IPS DF 19.7 (cell line): ENCODE measurements at regions not wholly inside any gene's neighbourhood (a gene's known extent, or its start where the extent isn't known, plus 50 kb on each side); places are given as distances from the start of the nearest gene placed in this dataset.

ENCODE experiments used
- DNase-seq: peaks from one replicate; pipeline ENCODE4 v3.0.0-alpha.2; 2013; ENCODE audit warnings: low read depth, low spot score

GRCh38 chr5:115072266-115073064 lies 97.2 kb downstream of the TRIM36 start:
- peak; percentile 42 for DNase-seq

GRCh38 chr5:115070737-115071136 lies 99.0 kb downstream of the TRIM36 start:
- DNase-seq, result no peak

GRCh38 chr5:115069087-115069968 lies 100.4 kb downstream of the TRIM36 start:
- peak; percentile 30 for DNase-seq

- DNase-seq, result no peak
Observed at GRCh38 chr5:115068239-115069086, 101.2 kb downstream of the TRIM36 start.

- DNase-seq, result no peak
Observed at GRCh38 chr5:115064380-115064779, 105.3 kb downstream of the TRIM36 start.

- DNase-seq, result no peak
Observed at GRCh38 chr5:115054387-115054951, 115.2 kb downstream of the TRIM36 start.

- DNase-seq, result no peak
Observed at GRCh38 chr5:115052948-115053347, 116.8 kb downstream of the TRIM36 start.

GRCh38 chr5:115050866-115051265 lies 118.8 kb downstream of the TRIM36 start:
- no peak for DNase-seq

GRCh38 chr5:115033861-115034260 lies 135.8 kb downstream of the TRIM36 start:
- peak; percentile 40 for DNase-seq

GRCh38 chr5:115028557-115028956 lies 141.2 kb downstream of the TRIM36 start:
- DNase-seq, result peak; percentile 30

- DNase-seq, result no peak
Observed at GRCh38 chr5:115024922-115025321, 144.8 kb downstream of the TRIM36 start.

GRCh38 chr5:115022303-115022702 lies 147.4 kb downstream of the TRIM36 start:
- DNase-seq, result no peak

GRCh38 chr5:115016646-115017045 lies 153.1 kb downstream of the TRIM36 start:
- no peak for DNase-seq

- no peak for DNase-seq
Observed at GRCh38 chr5:114999176-114999575, 170.5 kb downstream of the TRIM36 start.

- DNase-seq, result no peak
Observed at GRCh38 chr5:114989512-114989911, 180.2 kb downstream of the TRIM36 start.

GRCh38 chr5:114988096-114988495 lies 181.6 kb downstream of the TRIM36 start:
- DNase-seq, result no peak

- no peak for DNase-seq
Observed at GRCh38 chr5:114984796-114985195, 184.9 kb downstream of the TRIM36 start.

GRCh38 chr5:114981111-114981510 lies 188.6 kb downstream of the TRIM36 start:
- no peak for DNase-seq

GRCh38 chr5:114977979-114978573 lies 191.6 kb downstream of the TRIM36 start:
- no peak for DNase-seq

- DNase-seq, result no peak
Observed at GRCh38 chr5:114969482-114969881, 200.2 kb downstream of the TRIM36 start.

- DNase-seq, result no peak
Observed at GRCh38 chr5:114957384-114957783, 212.3 kb downstream of the TRIM36 start.
